Activated naive CD4-positive, alpha-beta T cell treated with anti-CD3 and anti-CD28 coated beads for 36 hours (primary cell): ENCODE measurements at regions not wholly inside any gene's neighbourhood (a gene's known extent, or its start where the extent isn't known, plus 50 kb on each side); places are given as distances from the start of the nearest gene placed in this dataset.

Experiments used
- CTCF ChIA-PET: fragments of 350-600 bp; sonication (Branson Sonifier 250); formaldehyde crosslinking; loops from one replicate; lab custom pipeline; 2021; ENCODE audit warnings: antibody characterized with exemption; lab: Charles Lee
- DNase-seq: peaks from one replicate; pipeline ENCODE4 v3.0.0-alpha.2; 2020
- H3K27ac Mint-ChIP-seq: one replicate; pipeline ENCODE4 v1.8.0; 2021; ENCODE audit warnings: mild to moderate bottlenecking, mixed read lengths
- H3K27me3 Mint-ChIP-seq: one replicate; pipeline ENCODE4 v1.8.0; 2021; ENCODE audit warnings: low read depth, mixed read lengths
- H3K36me3 Mint-ChIP-seq: one replicate; pipeline ENCODE4 v1.8.0; 2021; ENCODE audit warnings: low read depth, mixed read lengths
- H3K4me1 Mint-ChIP-seq: one replicate; pipeline ENCODE4 v1.8.0; 2021; ENCODE audit warnings: low read depth, mixed read lengths
- H3K4me3 Mint-ChIP-seq: one replicate; pipeline ENCODE4 v1.8.0; 2021; ENCODE audit warnings: mild to moderate bottlenecking, moderate library complexity, mixed read lengths
- H3K9me3 Mint-ChIP-seq: one replicate; pipeline ENCODE4 v1.8.0; 2021; ENCODE audit warnings: mixed read lengths
- intact Hi-C: fragments of 100-400 bp; cut with micrococcal nuclease; formaldehyde crosslinking; loops from one replicate; pipeline ENCODE4 v1.15.1; 2023

DNA sequence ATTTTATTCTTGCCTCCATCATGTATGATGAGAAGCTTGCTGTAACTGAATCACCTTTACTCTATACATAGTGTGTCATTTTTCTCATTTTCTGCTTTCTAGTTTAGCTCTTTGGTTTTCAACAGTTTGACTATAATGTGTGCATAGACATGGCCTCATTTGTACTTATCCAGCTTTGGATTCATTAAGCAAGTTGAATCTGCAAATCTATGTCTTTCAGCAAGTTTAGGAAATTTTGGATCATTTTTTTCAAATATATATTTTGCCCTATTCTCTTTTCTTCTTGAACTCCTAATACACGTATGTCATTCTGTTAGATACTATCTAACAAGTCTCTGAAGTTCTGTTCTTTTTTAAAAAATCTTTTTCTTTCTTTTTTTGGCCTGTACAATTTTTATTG, 57.8 kb downstream of the PRLHR start:
- Mint-ChIP-seq H3K36me3 (no peaks in the 10 kb centered on the region), H3K4me1 (no peaks in the 10 kb centered on the region), H3K4me3 (no peak overlapping the region), H3K27ac (no peak overlapping the region), H3K9me3 (no peaks in the 10 kb centered on the region), H3K27me3 (peaks cover 21% of the 10 kb centered on the region)
- no peak for DNase-seq
- intact Hi-C loops = no loop called here
- CTCF ChIA-PET = no interaction called here

DNA sequence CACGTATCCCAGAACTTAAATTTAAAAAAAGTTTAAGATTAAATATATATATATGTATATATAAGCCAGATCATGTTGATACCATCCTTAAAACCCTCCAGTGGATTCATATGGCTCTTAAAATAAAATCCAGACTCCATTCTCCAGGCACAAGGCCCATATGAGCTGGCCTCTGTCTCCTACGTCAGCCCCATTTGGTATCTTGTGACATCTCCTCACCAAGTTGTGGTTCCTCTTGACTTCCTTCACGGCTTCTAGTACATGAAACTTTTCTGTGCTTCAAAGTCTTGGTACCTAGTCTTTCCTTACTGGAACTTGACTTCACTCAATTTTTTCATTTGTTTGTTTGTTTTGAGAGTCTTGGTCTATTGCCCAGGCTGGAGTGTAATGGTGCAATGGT, 61.3 kb downstream of the PRLHR start:
- intact Hi-C loops = no loop called here
- no peak overlapping the region for H3K4me3 Mint-ChIP-seq
- H3K36me3 Mint-ChIP-seq = no peaks in the 10 kb centered on the region
- no peaks in the 10 kb centered on the region for H3K9me3 Mint-ChIP-seq
- H3K27ac Mint-ChIP-seq = no peak overlapping the region
- peaks cover 2% of the 10 kb centered on the region for H3K4me1 Mint-ChIP-seq
- no peak for DNase-seq
- peaks cover 11% of the 10 kb centered on the region for H3K27me3 Mint-ChIP-seq
- CTCF ChIA-PET = interaction anchor here (0.6 to 1.6 kb wide), 2 partner anchors 93 to 477 kb away, joined by 3 to 4 read pairs; no protein-coding TSS in a partner anchor

DNA sequence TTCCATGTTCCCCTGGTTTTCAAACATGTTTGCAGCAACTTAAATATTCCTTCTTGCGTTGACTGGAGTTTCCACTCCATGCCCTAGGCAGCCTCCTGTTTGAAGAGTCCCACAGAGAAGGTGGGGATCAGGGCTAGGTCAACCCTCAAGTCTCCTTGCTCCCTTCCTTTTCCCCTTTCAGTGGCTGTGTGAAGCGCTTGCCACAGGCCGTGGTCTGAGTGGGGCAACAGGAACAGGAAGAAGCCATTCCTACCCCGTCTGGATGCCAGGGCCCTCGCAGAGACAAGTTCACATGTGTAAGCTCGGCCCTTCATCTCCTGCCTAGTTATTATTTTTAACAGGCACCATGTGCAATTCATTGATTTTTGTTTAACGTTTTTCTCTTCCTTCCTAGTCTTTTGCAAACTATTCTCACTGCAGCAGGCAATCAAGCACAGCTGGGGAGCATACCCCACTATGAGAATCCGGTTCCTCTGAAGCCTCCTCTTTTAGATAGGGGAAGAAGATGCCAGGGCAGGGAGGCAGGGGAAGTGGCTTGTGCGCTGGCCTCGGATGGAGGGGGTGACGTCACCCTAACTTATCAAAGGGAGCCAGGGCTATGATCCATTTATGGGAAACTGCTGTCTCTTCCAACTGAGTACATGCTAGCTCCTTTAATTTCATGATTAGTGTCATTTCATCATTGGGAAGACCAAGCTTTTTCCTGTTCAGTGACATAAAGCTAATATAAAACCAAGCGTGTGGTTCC, 64.2 kb downstream of the PRLHR start:
- no peaks in the 10 kb centered on the region for H3K36me3 Mint-ChIP-seq
- peaks cover 9% of the 10 kb centered on the region for H3K27me3 Mint-ChIP-seq
- H3K4me3 Mint-ChIP-seq = no peak overlapping the region
- peaks cover 2% of the 10 kb centered on the region for H3K4me1 Mint-ChIP-seq
- H3K27ac Mint-ChIP-seq = no peak overlapping the region
- intact Hi-C loops = no loop called here
- DNase-seq = no peak
- CTCF ChIA-PET = no interaction called here
- no peaks in the 10 kb centered on the region for H3K9me3 Mint-ChIP-seq

DNA sequence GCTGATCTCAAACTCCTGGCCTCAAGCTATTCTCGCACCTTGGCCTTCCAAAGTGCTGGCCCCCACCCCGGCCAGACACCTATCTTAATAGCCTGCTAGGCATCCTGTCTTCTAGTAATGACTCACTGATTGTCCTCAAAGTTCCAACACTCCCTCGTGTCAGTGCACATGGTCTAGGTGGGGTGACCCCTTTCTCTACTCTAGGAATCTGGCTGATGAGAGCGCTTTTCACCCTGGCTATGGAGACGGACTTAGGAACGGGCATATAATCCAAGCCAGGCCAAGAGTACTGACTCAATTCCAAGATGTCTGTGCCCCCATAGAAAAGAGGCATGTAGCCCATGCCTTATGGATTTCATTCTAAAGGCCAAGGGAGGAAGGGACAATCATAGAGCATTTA, 67.0 kb downstream of the PRLHR start:
- Mint-ChIP-seq H3K9me3 (no peaks in the 10 kb centered on the region), H3K4me1 (peaks cover 2% of the 10 kb centered on the region), H3K36me3 (no peaks in the 10 kb centered on the region), H3K4me3 (no peak overlapping the region), H3K27ac (no peak overlapping the region), H3K27me3 (peaks cover 17% of the 10 kb centered on the region)
- CTCF ChIA-PET = no interaction called here
- no peak for DNase-seq
- intact Hi-C loops = no loop called here

DNA sequence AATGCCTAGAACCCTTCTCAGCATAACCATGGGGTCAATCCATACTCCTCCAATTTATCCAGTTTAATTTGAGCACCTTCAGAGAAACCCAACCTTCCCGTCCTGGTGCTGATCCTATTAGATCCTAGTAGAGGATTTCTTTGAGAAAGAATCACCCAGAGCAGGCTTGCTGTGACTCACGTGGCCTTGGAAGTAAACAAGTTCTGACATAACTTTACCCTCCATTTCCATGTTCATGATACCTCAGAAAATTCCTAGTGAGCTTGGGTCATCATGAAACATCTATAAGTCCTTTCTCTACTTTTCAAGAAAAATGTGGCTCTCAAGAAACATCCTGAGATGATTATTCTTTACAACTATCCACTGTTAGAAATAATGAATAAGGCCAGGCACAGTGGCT, 71.7 kb downstream of the PRLHR start:
- H3K4me1 Mint-ChIP-seq = no peaks in the 10 kb centered on the region
- no peak overlapping the region for H3K27ac Mint-ChIP-seq
- no peak overlapping the region for H3K4me3 Mint-ChIP-seq
- intact Hi-C loops = no loop called here
- no peak for DNase-seq
- H3K36me3 Mint-ChIP-seq = no peaks in the 10 kb centered on the region
- H3K27me3 Mint-ChIP-seq = peaks cover 26% of the 10 kb centered on the region
- H3K9me3 Mint-ChIP-seq = no peaks in the 10 kb centered on the region
- CTCF ChIA-PET = interaction anchor here (1.2 kb wide), 1 partner anchor 326 kb away, joined by 3 read pairs; no protein-coding TSS in a partner anchor

DNA sequence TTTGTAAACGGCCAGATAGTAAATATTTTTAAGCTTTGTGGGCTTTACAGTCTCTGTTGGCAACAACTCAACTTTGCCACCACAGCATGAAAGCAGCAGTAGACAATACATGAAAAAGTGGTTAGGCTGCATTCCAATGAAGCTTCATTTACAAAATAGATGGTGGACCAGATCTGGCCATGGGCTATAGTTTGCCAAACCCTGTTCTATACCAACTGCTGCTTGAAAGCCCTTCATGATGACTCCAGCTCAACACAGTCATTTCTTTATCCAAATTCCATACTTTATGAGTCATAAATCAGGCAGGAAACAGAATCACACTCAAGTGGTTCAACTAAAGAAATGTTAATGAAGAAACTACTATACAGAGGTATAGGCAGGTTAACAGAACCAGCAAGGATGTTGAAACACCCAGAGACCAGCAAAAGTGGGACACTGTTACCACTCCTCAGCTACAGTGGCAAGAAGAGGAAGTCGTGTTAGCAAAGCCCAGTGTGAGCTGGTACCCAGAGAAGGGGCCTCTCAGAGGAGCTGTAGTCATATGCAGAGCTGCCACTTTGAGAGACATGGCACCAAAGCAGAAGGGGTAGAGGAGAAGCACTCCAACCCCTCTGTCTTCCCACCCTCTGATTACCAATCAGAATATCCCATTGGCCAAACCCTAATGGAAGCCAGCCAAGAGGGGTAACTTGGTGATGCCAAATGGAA, 72.5 kb downstream of the PRLHR start:
- peaks cover 4% of the 10 kb centered on the region for H3K9me3 Mint-ChIP-seq
- H3K4me3 Mint-ChIP-seq = no peak overlapping the region
- no peak overlapping the region for H3K27ac Mint-ChIP-seq
- H3K4me1 Mint-ChIP-seq = no peaks in the 10 kb centered on the region
- DNase-seq = no peak
- peaks cover 29% of the 10 kb centered on the region for H3K27me3 Mint-ChIP-seq
- CTCF ChIA-PET = no interaction called here
- intact Hi-C loops = no loop called here
- H3K36me3 Mint-ChIP-seq = no peaks in the 10 kb centered on the region

DNA sequence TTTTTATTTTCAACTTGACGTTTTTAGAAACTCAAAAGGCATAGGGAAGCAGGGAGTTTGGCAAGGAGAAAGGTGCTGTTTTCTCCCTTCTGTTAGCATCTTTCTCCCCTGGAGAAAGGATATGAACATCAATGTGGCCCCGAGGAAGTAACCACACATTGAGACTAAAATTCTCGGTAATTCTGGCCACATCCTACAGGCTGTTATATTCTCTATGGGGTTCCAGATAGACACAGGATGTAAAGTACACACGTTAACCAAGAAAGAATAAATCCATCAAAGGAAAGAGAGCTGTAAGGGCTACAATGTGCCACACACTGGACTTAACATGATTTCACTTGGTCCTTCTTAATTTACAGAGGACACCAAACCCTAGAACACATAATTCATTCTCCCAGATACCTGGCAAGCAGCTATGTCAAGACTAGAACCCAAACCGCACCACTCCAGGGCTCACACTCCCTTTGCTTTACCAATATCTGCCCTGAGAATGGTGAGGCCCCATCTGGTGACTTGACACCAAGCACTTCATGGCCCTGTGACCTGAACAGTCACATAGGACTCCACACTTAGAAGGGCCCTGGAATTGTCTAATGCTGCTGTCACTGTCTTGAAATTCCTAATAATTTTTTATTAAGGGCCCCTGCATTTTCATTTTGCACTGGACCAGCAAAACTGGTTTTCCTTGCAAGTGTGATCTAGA, 73.9 kb downstream of the PRLHR start:
- Mint-ChIP-seq H3K4me3 (no peak overlapping the region), H3K27ac (no peak overlapping the region), H3K9me3 (peaks cover 5% of the 10 kb centered on the region), H3K4me1 (no peaks in the 10 kb centered on the region), H3K36me3 (no peaks in the 10 kb centered on the region), H3K27me3 (peaks cover 28% of the 10 kb centered on the region)
- intact Hi-C loops = no loop called here
- DNase-seq = no peak
- CTCF ChIA-PET = no interaction called here

DNA sequence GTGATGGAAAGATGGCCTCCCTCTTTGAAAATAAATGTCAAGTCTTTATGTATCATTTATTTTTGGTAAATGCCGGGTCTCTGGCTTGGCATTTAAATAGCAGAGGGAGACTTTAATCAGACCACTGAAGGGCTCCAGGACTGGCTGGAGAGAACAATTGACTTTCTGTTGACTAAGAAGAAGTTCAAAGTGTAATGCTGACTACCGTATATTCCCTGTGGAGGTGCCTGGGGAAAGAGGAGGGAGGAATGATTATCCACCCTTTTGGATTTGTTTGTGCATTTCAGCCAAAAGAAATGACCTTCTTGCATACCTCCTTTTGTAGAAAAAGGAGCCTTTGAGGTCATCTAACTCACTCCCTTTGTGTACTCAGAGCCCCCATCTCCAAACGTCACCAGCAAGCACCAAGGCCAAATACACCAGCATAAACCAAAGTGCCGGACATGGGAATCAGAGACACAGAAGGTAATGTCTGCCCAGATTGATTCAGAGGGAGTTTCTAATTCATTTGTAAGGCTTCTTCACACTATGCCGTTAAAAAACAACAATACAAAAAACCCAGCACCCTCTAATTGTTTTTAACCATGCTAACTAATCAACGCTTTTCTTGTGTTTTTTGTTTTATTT, 75.2 kb downstream of the PRLHR start:
- no peaks in the 10 kb centered on the region for H3K36me3 Mint-ChIP-seq
- CTCF ChIA-PET = no interaction called here
- intact Hi-C loops = no loop called here
- DNase-seq = no peak
- peaks cover 5% of the 10 kb centered on the region for H3K9me3 Mint-ChIP-seq
- no peak overlapping the region for H3K4me3 Mint-ChIP-seq
- H3K27ac Mint-ChIP-seq = no peak overlapping the region
- H3K27me3 Mint-ChIP-seq = peaks cover 27% of the 10 kb centered on the region
- no peaks in the 10 kb centered on the region for H3K4me1 Mint-ChIP-seq

DNA sequence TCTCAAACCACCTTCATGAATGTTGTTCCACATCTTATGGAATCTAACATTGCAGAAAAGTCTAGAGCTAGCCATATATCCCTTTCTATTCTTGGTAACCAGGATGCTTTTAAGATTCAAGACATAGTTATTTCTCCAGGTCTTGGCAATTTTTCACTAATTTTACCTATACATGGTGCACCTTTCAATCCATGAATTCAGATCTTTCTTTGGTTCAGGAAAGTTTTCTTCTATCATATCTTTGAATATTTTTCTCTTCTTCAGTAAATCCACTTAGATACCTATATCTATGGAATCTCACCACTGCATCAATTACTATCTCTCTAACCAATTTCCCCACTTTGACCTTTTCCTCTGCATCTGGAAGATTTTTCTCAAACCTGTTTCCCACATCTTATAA, 77.4 kb downstream of the PRLHR start:
- H3K4me1 Mint-ChIP-seq = no peaks in the 10 kb centered on the region
- CTCF ChIA-PET = no interaction called here
- no peak overlapping the region for H3K27ac Mint-ChIP-seq
- H3K27me3 Mint-ChIP-seq = peaks cover 28% of the 10 kb centered on the region
- no peak for DNase-seq
- H3K4me3 Mint-ChIP-seq = no peak overlapping the region
- intact Hi-C loops = no loop called here
- H3K9me3 Mint-ChIP-seq = peaks cover 5% of the 10 kb centered on the region
- no peaks in the 10 kb centered on the region for H3K36me3 Mint-ChIP-seq

DNA sequence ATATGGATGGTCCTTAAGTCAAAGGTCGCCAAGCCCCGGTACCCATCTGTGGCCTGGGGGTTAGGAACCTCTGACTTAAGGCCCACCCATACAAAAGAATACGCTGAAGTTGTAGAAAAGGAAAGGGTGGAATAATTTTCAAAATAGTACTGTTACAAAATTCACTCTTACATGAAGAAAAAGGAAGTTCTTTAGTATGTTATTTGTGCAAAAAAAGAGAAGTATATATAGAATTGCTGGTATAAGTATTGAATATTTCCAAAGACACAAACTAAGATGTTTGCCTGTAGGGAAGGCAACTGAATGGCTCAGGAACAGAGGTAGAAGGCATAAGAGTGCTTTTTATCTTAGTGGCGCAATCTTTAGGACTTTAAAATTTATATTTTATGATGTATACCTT, 78.7 kb downstream of the PRLHR start:
- Mint-ChIP-seq H3K36me3 (no peaks in the 10 kb centered on the region), H3K27ac (no peak overlapping the region), H3K27me3 (peaks cover 25% of the 10 kb centered on the region), H3K9me3 (peaks cover 5% of the 10 kb centered on the region), H3K4me1 (no peaks in the 10 kb centered on the region), H3K4me3 (no peak overlapping the region)
- intact Hi-C loops = no loop called here
- CTCF ChIA-PET = no interaction called here
- DNase-seq = no peak

DNA sequence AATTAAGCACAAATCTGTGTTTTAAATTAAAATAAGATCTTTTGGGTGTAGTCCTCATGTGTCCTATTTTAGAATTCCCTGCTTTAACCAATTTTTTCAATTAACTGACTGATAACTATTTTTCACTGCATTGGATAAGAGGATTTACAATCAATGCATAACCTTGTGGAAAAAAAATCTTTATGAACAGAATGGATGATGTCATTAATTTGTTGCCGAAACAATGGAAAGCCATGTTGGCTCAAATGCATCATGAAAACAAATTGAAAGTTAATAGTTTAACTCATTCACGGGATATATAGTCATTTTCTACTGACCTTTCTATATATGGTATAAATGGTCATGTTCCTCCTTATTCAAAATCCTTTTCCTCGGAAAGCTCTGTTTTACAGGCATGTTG, 82.3 kb downstream of the PRLHR start:
- H3K36me3 Mint-ChIP-seq = no peaks in the 10 kb centered on the region
- CTCF ChIA-PET = no interaction called here
- no peak for DNase-seq
- peaks cover 13% of the 10 kb centered on the region for H3K27me3 Mint-ChIP-seq
- H3K9me3 Mint-ChIP-seq = peaks cover 3% of the 10 kb centered on the region
- H3K27ac Mint-ChIP-seq = no peak overlapping the region
- intact Hi-C loops = no loop called here
- H3K4me3 Mint-ChIP-seq = no peak overlapping the region
- peaks cover 2% of the 10 kb centered on the region for H3K4me1 Mint-ChIP-seq

DNA sequence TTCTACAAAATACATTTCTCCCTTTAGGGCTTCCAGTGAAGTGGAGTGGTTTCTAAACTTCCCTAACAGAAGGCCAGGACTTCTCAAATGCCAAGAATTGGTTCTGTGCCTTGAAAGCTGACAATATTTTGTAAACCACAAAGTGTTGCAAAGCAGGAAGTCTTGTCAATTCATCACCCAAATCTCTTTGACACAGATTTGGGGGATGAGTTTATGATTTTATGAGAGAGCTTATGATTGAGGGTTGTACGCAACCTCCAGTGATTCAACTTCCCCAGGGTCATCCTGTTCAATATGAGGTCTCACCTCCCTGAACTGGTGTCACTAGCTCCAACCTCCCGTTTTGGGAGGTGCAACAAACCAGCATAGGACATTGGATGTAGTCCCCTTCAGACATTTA, 83.7 kb downstream of the PRLHR start:
- Mint-ChIP-seq H3K36me3 (no peaks in the 10 kb centered on the region), H3K27me3 (peaks cover 9% of the 10 kb centered on the region), H3K27ac (no peak overlapping the region), H3K9me3 (no peaks in the 10 kb centered on the region), H3K4me1 (peaks cover 2% of the 10 kb centered on the region), H3K4me3 (no peak overlapping the region)
- intact Hi-C loops = no loop called here
- CTCF ChIA-PET = no interaction called here
- no peak for DNase-seq
